ENCODE measurements at regions not wholly inside any gene's neighbourhood (a gene's known extent, or its start where the extent isn't known, plus 50 kb on each side); places are given as distances from the start of the nearest gene placed in this dataset.

DNA sequence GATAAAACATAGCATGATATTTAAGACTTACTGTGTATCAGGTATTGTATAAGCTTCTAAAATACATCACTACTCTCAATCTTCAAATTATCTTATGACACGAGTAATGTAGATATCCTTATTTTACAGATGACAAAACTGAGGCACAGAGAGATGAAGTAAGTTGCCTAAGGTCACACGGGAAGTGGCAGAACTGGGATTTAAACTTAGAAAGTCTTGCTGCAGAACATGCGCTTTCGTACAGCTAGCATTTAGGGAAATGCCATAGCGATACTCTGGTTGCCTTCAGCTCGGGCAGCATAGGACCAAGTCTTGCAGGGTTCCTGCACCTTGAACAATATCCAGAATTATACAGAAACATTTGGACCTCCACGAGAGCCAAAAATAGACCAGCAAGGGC, 162.4 kb downstream of the BRMS1L start:
- Histone ChIP-seq H3K36me3 (ENCODE audit: control insufficient read depth in 4 of 4, insufficient read depth in 3 of 4, low read depth in 1 of 4, low read length in 3 of 4) (no peaks in the 10 kb centered on the region), H3K9ac (ENCODE audit: low read depth in 1 of 2, low read length in 2 of 2) (no peak overlapping the region), H3K27me3 (ENCODE audit: control insufficient read depth in 4 of 4, insufficient read depth in 4 of 4, low read length in 3 of 4) (peaks cover 0 to 2% (median 0%) of the 10 kb centered on the region in 4 donors), H3K9me3 (ENCODE audit: control insufficient read depth in 4 of 4, low read length in 3 of 4) (no peaks in the 10 kb centered on the region), H3K27ac (ENCODE audit: low read depth in 1 of 2, low read length in 2 of 2) (no peak overlapping the region), H3K4me3 (ENCODE audit: low read depth in 1 of 3, low read length in 3 of 3) (no peak overlapping the region), H3K4me1 (ENCODE audit: control insufficient read depth in 4 of 4, insufficient read depth in 4 of 4, low read length in 3 of 4) (no peaks in the 10 kb centered on the region)
- DNase-seq (ENCODE audit: low spot score), result no peak
- TF ChIP-seq GABPA (IDR thresholded peaks at IDR 0.05 in 1 of 2, conservative IDR thresholded peaks at IDR 0.05 in 1 of 2) (no peak), TAF1 (conservative IDR thresholded peaks at IDR 0.05) (no peak), NR2F2 (IDR thresholded peaks at IDR 0.05) (no peak), YY1 (IDR thresholded peaks at IDR 0.05) (no peak), JUND (IDR thresholded peaks at IDR 0.05) (no peak), EGR1 (IDR thresholded peaks at IDR 0.05; ENCODE audit: low read depth in 2 of 2) (no peak), HNF4G (IDR thresholded peaks at IDR 0.05) (no peak)
- TF ChIP-seq, protein P1, sequence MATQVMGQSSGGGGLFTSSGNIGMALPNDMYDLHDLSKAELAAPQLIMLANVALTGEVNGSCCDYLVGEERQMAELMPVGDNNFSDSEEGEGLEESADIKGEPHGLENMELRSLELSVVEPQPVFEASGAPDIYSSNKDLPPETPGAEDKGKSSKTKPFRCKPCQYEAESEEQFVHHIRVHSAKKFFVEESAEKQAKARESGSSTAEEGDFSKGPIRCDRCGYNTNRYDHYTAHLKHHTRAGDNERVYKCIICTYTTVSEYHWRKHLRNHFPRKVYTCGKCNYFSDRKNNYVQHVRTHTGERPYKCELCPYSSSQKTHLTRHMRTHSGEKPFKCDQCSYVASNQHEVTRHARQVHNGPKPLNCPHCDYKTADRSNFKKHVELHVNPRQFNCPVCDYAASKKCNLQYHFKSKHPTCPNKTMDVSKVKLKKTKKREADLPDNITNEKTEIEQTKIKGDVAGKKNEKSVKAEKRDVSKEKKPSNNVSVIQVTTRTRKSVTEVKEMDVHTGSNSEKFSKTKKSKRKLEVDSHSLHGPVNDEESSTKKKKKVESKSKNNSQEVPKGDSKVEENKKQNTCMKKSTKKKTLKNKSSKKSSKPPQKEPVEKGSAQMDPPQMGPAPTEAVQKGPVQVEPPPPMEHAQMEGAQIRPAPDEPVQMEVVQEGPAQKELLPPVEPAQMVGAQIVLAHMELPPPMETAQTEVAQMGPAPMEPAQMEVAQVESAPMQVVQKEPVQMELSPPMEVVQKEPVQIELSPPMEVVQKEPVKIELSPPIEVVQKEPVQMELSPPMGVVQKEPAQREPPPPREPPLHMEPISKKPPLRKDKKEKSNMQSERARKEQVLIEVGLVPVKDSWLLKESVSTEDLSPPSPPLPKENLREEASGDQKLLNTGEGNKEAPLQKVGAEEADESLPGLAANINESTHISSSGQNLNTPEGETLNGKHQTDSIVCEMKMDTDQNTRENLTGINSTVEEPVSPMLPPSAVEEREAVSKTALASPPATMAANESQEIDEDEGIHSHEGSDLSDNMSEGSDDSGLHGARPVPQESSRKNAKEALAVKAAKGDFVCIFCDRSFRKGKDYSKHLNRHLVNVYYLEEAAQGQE (IDR thresholded peaks at IDR 0.05), result no peak
- TF ChIP-seq, protein P2, sequence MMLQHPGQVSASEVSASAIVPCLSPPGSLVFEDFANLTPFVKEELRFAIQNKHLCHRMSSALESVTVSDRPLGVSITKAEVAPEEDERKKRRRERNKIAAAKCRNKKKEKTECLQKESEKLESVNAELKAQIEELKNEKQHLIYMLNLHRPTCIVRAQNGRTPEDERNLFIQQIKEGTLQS (IDR thresholded peaks at IDR 0.05), result no peak
- TF ChIP-seq, protein P3, sequence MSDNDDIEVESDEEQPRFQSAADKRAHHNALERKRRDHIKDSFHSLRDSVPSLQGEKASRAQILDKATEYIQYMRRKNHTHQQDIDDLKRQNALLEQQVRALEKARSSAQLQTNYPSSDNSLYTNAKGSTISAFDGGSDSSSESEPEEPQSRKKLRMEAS (IDR thresholded peaks at IDR 0.05), result no peak
- 84% methylated on average over 7 of the region's 7 CpGs for WGBS

GRCh38 chr14:35987731-35988130, 161.6 kb downstream of the BRMS1L start:
- peaks cover 0 to 2% (median 0%) of the 10 kb centered on the region in 4 donors for H3K27me3 ChIP-seq (ENCODE audit: control insufficient read depth in 4 of 4, insufficient read depth in 4 of 4, low read length in 3 of 4)
- 80% methylated on average over 3 of the region's 3 CpGs for WGBS
- H3K36me3 ChIP-seq (ENCODE audit: control insufficient read depth in 4 of 4, insufficient read depth in 3 of 4, low read depth in 1 of 4, low read length in 3 of 4), result no peaks in the 10 kb centered on the region
- no peak overlapping the region for H3K27ac ChIP-seq (ENCODE audit: low read depth in 1 of 2, low read length in 2 of 2)
- no peak for DNase-seq (ENCODE audit: low spot score)
- TF ChIP-seq FOXA2 (IDR thresholded peaks at IDR 0.05), result no peak
- no peak for TF ChIP-seq RAD21 (IDR thresholded peaks at IDR 0.05)
- H3K9ac ChIP-seq (ENCODE audit: low read depth in 1 of 2, low read length in 2 of 2), result no peak overlapping the region
- no peaks in the 10 kb centered on the region for H3K9me3 ChIP-seq (ENCODE audit: control insufficient read depth in 4 of 4, low read length in 3 of 4)
- H3K4me1 ChIP-seq (ENCODE audit: control insufficient read depth in 4 of 4, insufficient read depth in 4 of 4, low read length in 3 of 4), result no peaks in the 10 kb centered on the region
- H3K4me3 ChIP-seq (ENCODE audit: low read depth in 1 of 3, low read length in 3 of 3), result no peak overlapping the region

DNA sequence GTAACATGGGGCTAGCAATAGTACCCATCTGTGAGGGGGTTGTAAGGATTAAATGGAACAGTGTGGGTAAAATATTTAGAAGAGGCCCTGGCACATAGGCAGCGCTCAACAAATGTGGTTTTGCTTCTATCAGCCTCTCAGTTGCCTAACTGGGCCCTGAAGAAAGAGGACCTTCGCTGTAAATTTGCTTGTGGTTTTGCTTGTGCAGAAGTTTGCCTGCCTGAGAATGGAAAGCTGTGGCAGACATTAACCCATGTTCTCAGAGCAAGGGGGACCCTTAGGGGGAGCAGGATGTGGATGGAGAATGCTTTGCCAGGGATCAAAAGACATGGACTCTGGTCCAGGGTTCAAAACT, 160.1 kb downstream of the BRMS1L start:
- DNase-seq (ENCODE audit: low spot score), result no peak
- Histone ChIP-seq H3K9ac (ENCODE audit: low read depth in 1 of 2, low read length in 2 of 2) (no peak overlapping the region), H3K9me3 (ENCODE audit: control insufficient read depth in 4 of 4, low read length in 3 of 4) (no peaks in the 10 kb centered on the region), H3K27ac (ENCODE audit: low read depth in 1 of 2, low read length in 2 of 2) (no peak overlapping the region), H3K27me3 (ENCODE audit: control insufficient read depth in 4 of 4, insufficient read depth in 4 of 4, low read length in 3 of 4) (peaks cover 0 to 2% (median 0%) of the 10 kb centered on the region in 4 donors), H3K4me1 (ENCODE audit: control insufficient read depth in 4 of 4, insufficient read depth in 4 of 4, low read length in 3 of 4) (no peaks in the 10 kb centered on the region), H3K4me3 (ENCODE audit: low read depth in 1 of 3, low read length in 3 of 3) (no peak overlapping the region), H3K36me3 (ENCODE audit: control insufficient read depth in 4 of 4, insufficient read depth in 3 of 4, low read depth in 1 of 4, low read length in 3 of 4) (no peaks in the 10 kb centered on the region)
- 84% methylated on average over 2 of the region's 2 CpGs for WGBS
- TF ChIP-seq GABPA (IDR thresholded peaks at IDR 0.05 in 1 of 2, conservative IDR thresholded peaks at IDR 0.05 in 1 of 2) (no peak), YY1 (IDR thresholded peaks at IDR 0.05) (no peak), FOXA1 (IDR thresholded peaks at IDR 0.05) (no peak), CTCF (IDR thresholded peaks at IDR 0.05; ENCODE audit: low read depth, low read length, missing input control) (no peak), TAF1 (conservative IDR thresholded peaks at IDR 0.05) (no peak), HNF4G (IDR thresholded peaks at IDR 0.05) (no peak), RXRA (IDR thresholded peaks at IDR 0.05) (no peak), FOXA2 (IDR thresholded peaks at IDR 0.05) (no peak), JUND (IDR thresholded peaks at IDR 0.05) (no peak), EGR1 (IDR thresholded peaks at IDR 0.05; ENCODE audit: low read depth in 2 of 2) (no peak), RAD21 (IDR thresholded peaks at IDR 0.05) (no peak), NR2F2 (IDR thresholded peaks at IDR 0.05) (no peak)
- TF ChIP-seq, protein P1 (IDR thresholded peaks at IDR 0.05), result no peak
- TF ChIP-seq, protein P3 (IDR thresholded peaks at IDR 0.05), result no peak
- TF ChIP-seq, protein P2 (IDR thresholded peaks at IDR 0.05), result no peak
